ENCODE measurements at regions not wholly inside any gene's neighbourhood (a gene's known extent, or its start where the extent isn't known, plus 50 kb on each side); places are given as distances from the start of the nearest gene placed in this dataset.
"Not testable (repeated sequence)": the region's sequence is repeated elsewhere in the genome, so short reads cannot be mapped to it uniquely, and the experiment has no call there.

- DNase-seq, result no peak
Measured at GRCh38 chr6:10180138-10181074, 234.5 kb downstream of the TFAP2A start.

DNA sequence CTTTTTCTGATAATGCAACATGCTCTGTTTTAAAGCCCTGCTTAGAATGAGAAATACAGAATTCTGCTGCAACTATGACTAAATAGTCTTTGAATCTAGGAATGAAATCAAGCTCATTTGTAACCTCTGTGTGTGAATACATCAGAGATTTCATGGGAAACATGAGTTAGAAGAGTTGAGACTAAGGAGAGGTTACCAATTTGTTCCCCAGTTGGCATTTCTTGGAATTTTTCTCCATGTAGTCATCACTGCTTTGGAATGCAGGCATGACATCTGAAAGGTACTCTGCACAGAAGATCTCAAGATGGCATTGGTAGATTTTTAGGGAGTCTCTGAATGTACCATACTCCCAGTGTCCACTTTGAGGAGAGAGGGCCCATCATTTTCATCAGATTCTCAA lies 237.2 kb downstream of the TFAP2A start:
- DNase-seq, result no peak

- DNase-seq, result no peak
Measured at GRCh38 chr6:10175362-10175761, 239.5 kb downstream of the TFAP2A start.

DNA sequence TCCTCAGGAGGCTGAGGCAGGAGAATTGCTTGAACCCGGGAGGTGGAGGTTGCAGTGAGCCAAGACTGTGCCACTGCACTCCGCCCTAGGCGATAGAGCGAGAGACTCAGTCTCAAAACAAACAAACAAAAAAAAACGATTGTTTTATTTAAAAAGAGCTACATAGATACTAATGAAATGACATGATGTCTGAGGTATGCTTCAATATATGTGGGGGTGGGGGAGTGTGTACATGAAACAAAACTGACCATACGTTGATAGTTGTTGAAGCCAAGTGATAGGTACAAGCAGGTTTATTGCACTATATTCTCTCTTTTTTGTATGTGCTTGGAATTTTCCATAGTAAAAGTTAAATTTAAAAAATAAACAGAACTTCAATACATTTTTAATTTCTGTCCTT lies 240.1 kb downstream of the TFAP2A start:
- no peak for DNase-seq

DNA sequence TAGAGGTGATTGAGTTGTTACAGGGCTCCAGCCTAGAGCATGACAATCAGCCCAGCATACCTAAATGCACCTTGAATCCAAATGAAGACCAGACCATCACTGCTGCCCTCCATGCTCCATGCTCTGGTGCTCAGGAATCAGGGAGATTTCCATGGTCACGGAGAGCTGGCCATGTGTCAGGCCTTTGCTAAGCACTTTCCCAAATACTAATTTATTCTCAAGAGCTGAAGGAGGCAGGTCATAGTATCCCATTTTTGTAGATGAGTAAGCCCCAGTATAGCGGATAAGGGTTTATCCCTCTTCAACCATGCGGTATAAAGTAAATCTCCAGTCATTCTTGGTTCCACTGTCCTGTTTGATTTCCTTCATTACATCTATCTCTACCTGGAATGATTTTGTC lies 240.8 kb downstream of the TFAP2A start:
- no peak for DNase-seq

DNA sequence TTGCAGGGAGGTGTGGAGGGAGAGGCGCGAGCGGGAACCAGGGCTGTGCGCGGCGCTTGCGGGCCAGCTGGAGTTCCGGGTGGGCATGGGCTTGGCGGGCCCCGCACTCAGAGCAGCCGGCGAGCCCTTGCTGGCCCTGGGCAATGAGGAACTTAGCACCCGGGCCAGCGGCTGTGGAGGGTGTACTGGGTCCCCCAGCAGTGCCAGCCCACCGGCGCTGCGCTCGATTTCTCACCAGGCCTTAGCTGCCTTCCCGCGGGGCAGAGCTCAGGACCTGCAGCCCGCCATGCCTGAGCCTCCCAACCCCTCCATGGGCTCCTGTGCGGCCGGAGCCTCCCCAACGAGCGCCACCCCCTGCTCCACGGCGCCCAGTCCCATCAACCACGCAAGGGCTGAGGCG lies 243.2 kb downstream of the TFAP2A start:
- not testable (repeated sequence) for DNase-seq

DNA sequence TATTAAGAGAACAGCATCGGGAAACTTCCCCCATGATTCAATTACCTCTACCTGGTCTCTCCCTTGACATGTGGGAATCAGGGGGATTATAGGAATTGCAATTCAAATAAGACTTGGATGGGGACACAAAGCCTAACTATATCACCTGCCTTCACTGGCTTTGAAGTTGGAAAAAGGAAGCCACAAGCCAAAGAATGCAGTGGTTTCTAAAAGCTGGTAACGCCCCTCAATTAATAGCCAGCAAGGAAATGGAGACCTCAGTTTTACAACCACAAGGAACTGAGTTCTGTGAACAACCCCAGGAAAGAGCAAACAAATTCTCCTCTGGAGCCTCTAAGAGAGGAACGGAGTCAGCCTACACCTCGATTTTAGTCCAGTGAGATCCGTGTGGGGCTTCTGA lies 244.1 kb downstream of the TFAP2A start:
- no peak for DNase-seq

DNA sequence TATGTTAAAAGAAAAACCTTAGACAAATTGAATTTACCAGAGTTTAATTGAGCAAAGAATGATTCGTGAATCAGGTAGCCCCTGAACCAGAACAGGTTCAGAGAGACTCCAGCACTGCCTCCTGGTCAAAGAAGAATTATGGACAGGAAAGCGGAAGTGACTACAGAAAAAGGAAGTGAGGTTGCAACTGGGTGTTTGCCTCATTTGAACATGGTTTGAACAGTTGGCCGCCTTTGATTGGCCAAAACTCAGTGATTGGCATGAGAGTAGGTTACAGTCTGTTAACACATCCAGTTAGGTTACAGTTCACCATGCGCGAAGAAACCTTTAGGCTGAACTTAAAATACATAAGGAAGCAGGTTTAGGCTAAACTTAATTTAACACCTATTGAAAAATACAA lies 248.8 kb downstream of the TFAP2A start:
- DNase-seq, result no peak

GRCh38 chr6:10163203-10163962 lies 251.5 kb downstream of the TFAP2A start:
- no peak for DNase-seq

DNA sequence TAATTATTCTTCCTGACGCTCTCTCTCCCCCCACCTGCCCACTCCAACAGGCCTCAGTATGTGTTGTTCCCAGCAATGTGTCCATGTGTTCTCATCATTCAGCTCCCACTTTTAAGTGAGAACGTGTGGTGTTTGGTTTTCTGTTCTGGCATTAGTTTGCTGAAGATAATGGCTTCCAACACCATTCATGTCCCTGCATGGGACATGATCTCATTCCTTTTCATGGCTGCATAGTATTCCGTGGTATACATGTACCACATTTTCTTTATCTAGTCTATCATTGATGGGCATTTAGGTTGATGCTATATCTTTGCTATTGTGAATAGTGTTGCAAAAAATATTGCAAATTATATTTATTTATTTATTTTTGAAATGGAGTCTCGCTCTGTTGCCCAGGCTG lies 258.0 kb downstream of the TFAP2A start:
- no peak for DNase-seq

DNA sequence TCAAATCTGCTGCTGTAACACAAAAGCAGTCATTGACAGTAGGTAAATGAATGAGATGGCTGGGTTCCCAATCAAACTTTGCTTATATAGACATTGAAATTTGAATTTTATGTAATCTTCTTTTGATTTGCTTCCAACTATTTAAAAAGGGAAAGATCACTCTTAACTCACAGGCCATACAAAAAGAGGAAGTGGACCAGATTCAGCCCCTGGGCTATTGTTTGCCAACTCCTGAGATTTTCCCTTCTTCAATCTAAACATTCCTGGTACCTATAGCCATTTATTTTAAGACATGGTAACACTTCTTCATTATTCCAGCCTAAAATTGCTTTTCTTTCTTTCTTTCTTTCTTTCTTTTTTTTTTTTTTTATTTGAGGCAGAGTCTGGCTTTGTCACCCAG lies 260.6 kb downstream of the TFAP2A start:
- DNase-seq, result no peak

- no peak for DNase-seq
Measured at GRCh38 chr6:10151144-10151915, 263.5 kb downstream of the TFAP2A start.

DNA sequence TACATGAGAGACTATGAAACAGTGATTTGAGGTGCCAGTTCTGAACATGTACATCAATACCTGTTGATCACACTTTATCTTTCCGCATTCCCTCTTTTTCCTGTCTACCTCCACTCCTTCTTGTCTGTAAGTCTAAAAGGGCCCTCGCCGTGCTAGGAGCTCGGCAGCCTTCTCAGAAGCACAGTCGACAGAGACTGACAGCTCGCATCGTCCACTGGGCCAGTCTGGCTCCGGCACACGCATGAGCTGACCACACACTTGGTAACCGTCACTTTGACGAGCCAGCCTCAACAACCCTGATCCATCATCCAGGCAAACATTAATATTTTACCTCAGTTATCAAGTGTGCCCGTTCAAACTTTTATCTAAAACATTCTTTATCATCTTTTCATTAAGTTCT lies 265.3 kb downstream of the TFAP2A start:
- no peak for DNase-seq

- DNase-seq, result no peak
Measured at GRCh38 chr6:10146715-10147451, 268.0 kb downstream of the TFAP2A start.

DNA sequence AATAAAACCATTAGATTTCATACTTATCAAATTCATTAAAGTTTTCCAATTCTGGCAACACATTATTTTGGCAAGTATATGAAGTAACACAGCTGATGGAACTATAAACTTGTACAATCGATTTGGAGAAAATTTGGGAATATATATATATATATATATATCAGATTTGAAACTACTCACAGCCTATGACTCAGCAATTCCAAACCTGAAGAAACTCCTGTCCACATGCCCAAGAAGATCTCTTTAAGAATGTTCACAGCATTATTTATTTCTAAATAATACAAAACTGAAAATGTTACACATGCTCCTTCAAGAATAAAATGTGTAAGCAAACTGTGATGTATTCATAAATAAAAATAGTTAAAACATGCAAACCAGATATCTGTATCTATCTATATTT lies 270.1 kb downstream of the TFAP2A start:
- DNase-seq, result no peak

DNA sequence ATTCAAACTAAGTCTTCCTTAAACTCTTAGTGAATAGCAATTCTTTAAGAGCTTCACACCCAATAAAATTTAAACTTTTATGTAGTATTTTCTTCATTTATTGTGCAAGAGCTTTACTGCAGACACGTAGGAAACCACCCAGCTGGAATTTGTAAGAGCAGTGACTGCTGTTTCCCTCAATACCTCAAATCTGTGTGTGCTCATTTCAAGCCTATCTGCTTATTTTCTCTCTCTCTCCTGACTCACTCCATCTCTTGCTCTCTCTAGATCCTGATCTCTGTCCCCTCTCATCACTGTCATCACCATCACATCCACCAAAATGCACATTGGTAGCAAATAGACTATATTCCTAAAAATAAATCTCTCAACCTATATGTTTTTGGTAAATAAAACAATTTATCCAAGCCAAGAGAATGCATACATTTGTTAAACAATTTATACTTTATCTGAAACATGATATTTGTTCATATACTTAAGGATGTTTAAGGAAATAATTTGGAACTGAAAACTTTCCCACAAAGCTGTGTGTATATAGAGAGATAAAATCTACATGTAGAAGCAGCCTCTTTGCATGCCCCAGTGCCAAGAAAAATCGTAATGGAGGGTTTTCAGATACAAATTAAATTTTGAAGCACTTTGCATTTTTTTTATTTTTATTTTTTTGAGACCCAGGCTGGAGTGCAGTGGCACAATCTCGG lies 273.0 kb downstream of the TFAP2A start:
- no peak for DNase-seq

DNA sequence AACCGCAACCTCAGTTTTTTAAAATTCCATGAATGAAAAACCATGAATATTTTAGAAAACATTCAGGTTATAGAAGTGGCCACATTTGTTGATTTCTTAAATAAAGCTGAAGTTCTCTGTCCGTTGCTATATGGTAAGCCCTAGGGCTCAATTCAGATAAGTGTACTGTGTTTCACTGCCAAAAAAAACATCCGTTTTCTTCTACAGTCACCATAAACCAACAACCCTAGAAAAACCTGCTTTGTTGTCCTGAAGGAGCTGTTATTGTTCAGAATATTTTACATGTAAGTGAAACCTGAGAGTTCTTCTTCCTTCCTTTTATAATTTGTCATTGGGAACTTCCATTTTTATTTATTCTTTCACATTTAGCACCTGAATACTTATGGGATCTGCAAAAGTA lies 274.1 kb downstream of the TFAP2A start:
- DNase-seq, result no peak

GRCh38 chr6:10140136-10140535 lies 274.7 kb downstream of the TFAP2A start:
- DNase-seq, result no peak

GRCh38 chr6:10138917-10139316 lies 276.0 kb downstream of the TFAP2A start:
- DNase-seq, result no peak

DNA sequence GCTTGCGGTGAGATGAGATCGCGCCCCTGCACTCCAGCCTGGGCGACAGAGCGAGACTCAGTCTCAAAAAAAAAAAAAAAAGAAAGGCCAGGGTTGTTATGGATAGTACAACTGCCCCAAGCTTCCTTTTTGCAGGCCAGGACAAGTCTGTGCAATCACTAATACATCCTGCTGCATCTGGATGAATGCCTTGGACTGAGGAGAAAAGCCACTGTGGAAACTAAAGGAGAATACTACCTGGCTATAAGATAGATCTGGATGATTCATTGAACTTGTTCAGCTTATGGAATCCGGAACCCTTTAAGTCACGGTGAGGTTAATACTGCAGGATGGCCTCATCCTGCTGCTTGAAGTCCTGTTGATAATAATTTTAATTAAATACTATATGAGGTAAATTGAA lies 278.2 kb downstream of the TFAP2A start:
- no peak for DNase-seq

GRCh38 chr6:10134185-10134584 lies 280.7 kb downstream of the TFAP2A start:
- not testable (repeated sequence) for DNase-seq

Data from renal pelvis (tissue), 1 donor.